Esophagus mucosa (tissue), 1 donor: ENCODE measurements at regions not wholly inside any gene's neighbourhood (a gene's known extent, or its start where the extent isn't known, plus 50 kb on each side); places are given as distances from the start of the nearest gene placed in this dataset.
"Not testable (repeated sequence)": the region's sequence is repeated elsewhere in the genome, so short reads cannot be mapped to it uniquely, and the experiment has no call there.

ENCODE experiments used
- ATAC-seq: fragments of 200-7000 bp; cut with Tn5 transposase; one replicate; pipeline ENCODE4 v1.9.1; 2020
- donor health status: DM: yes; HTN: yes; CAD: no.

- ATAC-seq = no peak
Observed at GRCh38 chr7:24057243-24057642, 226.7 kb upstream of the NPY start.

GRCh38 chr7:24058953-24059352 lies 225.0 kb upstream of the NPY start:
- ATAC-seq = no peak

- no peak for ATAC-seq
Observed at GRCh38 chr7:24059775-24060174, 224.2 kb upstream of the NPY start.

- ATAC-seq = no peak
Observed at GRCh38 chr7:24063721-24064120, 220.3 kb upstream of the NPY start.

GRCh38 chr7:24069751-24070150 lies 214.2 kb upstream of the NPY start:
- no peak for ATAC-seq

GRCh38 chr7:24073651-24074420 lies 210.2 kb upstream of the NPY start:
- no peak for ATAC-seq

- ATAC-seq = no peak
Observed at GRCh38 chr7:24075426-24075810, 208.6 kb upstream of the NPY start.

GRCh38 chr7:24082826-24083225 lies 201.2 kb upstream of the NPY start:
- no peak for ATAC-seq

GRCh38 chr7:24102988-24103387 lies 181.0 kb upstream of the NPY start:
- no peak for ATAC-seq

- no peak for ATAC-seq
Observed at GRCh38 chr7:24108906-24109376, 175.0 kb upstream of the NPY start.

- no peak for ATAC-seq
Observed at GRCh38 chr7:24110056-24110455, 173.9 kb upstream of the NPY start.

GRCh38 chr7:24113506-24113905 lies 170.5 kb upstream of the NPY start:
- no peak for ATAC-seq

- ATAC-seq = no peak
Observed at GRCh38 chr7:24115661-24116060, 168.3 kb upstream of the NPY start.

GRCh38 chr7:24117903-24118499 lies 166.0 kb upstream of the NPY start:
- not testable (repeated sequence) for ATAC-seq

GRCh38 chr7:24119852-24120251 lies 164.1 kb upstream of the NPY start:
- ATAC-seq = no peak

GRCh38 chr7:24123076-24123475 lies 160.9 kb upstream of the NPY start:
- ATAC-seq = no peak

- no peak for ATAC-seq
Observed at GRCh38 chr7:24125765-24126164, 158.2 kb upstream of the NPY start.

- no peak for ATAC-seq
Observed at GRCh38 chr7:24127930-24128329, 156.1 kb upstream of the NPY start.

GRCh38 chr7:24129597-24129996 lies 154.4 kb upstream of the NPY start:
- no peak for ATAC-seq

- ATAC-seq = no peak
Observed at GRCh38 chr7:24130631-24131030, 153.4 kb upstream of the NPY start.

GRCh38 chr7:24133691-24134090 lies 150.3 kb upstream of the NPY start:
- ATAC-seq = no peak

GRCh38 chr7:24134535-24134934 lies 149.5 kb upstream of the NPY start:
- no peak for ATAC-seq

GRCh38 chr7:24135003-24135817 lies 148.8 kb upstream of the NPY start:
- no peak for ATAC-seq

- ATAC-seq = no peak
Observed at GRCh38 chr7:24137338-24137737, 146.7 kb upstream of the NPY start.
